Thymus (tissue), 11 donors: ENCODE measurements at regions not wholly inside any gene's neighbourhood (a gene's known extent, or its start where the extent isn't known, plus 50 kb on each side); places are given as distances from the start of the nearest gene placed in this dataset.

Experiments used
- DNase-seq, 9 donors: peaks; one replicate each; pipeline ENCODE4 v3.0.0-alpha.2; 2013; ENCODE audit warnings: low spot score in 9 of 9, low read depth in 6 of 9, missing footprints in 1 of 9
- H3K27ac ChIP-seq, 2 donors: one replicate each; pipeline ENCODE4 v1.5.1; 2013; ENCODE audit warnings: control low read depth in 1 of 2, low read depth in 1 of 2, low read length in 1 of 2, mild to moderate bottlenecking in 1 of 2, moderate library complexity in 1 of 2
- H3K27me3 ChIP-seq, 2 donors: one replicate each; pipeline ENCODE4 v1.5.1; 2013; ENCODE audit warnings: low read length in 1 of 2; ENCODE audit not compliant: control insufficient read depth in 2 of 2, insufficient read depth in 1 of 2
- H3K36me3 ChIP-seq, 2 donors: one replicate each; pipeline ENCODE4 v1.5.1; 2013; ENCODE audit warnings: low read length in 1 of 2, mild to moderate bottlenecking in 1 of 2, moderate library complexity in 1 of 2; ENCODE audit not compliant: control insufficient read depth in 2 of 2, insufficient read depth in 2 of 2
- H3K4me1 ChIP-seq, 2 donors: one replicate each; pipeline ENCODE4 v1.5.1; 2013; ENCODE audit warnings: low read length in 2 of 2; ENCODE audit not compliant: control insufficient read depth in 2 of 2, insufficient read depth in 2 of 2
- H3K4me3 ChIP-seq, 2 donors: one replicate each; pipeline ENCODE4 v1.5.1; 2013; ENCODE audit warnings: low read length in 2 of 2, control low read depth in 1 of 2, mild to moderate bottlenecking in 1 of 2
- H3K9me3 ChIP-seq, 2 donors: one replicate each; pipeline ENCODE4 v1.5.1; 2013; ENCODE audit warnings: low read length in 1 of 2, mild to moderate bottlenecking in 1 of 2; ENCODE audit not compliant: control insufficient read depth in 2 of 2, insufficient read depth in 1 of 2
- WGBS: extraction: QIAGEN DNeasy Blood & Tissue Kit; methylation state at CpG from one replicate; pipeline ENCODE4 v1.1.7; 2013; 5-methylcytosine and 5-hydroxymethylcytosine counted together
- donor health status: healthy.

- no peaks in the 10 kb centered on the region for H3K9me3 ChIP-seq
- WGBS, result 71% methylated on average over 8 of the region's 8 CpGs
- no peaks in the 10 kb centered on the region for H3K36me3 ChIP-seq
- no peak for DNase-seq
- H3K27me3 ChIP-seq, result no peaks in the 10 kb centered on the region
- no peak overlapping the region for H3K4me3 ChIP-seq
- no peak overlapping the region for H3K27ac ChIP-seq
- no peaks in the 10 kb centered on the region for H3K4me1 ChIP-seq
Observed at GRCh38 chr11:32008880-32009551, 81.9 kb upstream of the RCN1 start.

- H3K27ac ChIP-seq, result no peak overlapping the region
- no peaks in the 10 kb centered on the region for H3K27me3 ChIP-seq
- 18% methylated on average over 5 of the region's 5 CpGs for WGBS
- no peaks in the 10 kb centered on the region for H3K4me1 ChIP-seq
- H3K4me3 ChIP-seq, result no peak overlapping the region
- no peaks in the 10 kb centered on the region for H3K36me3 ChIP-seq
- no peaks in the 10 kb centered on the region for H3K9me3 ChIP-seq
- DNase-seq, result peak in 3 of 9 donors; percentile 4 to 31 (median 8)
Observed at GRCh38 chr11:32006799-32007388, 84.0 kb upstream of the RCN1 start.

- Histone ChIP-seq H3K36me3 (no peaks in the 10 kb centered on the region), H3K4me3 (no peak overlapping the region), H3K9me3 (no peaks in the 10 kb centered on the region), H3K27ac (no peak overlapping the region), H3K27me3 (no peaks in the 10 kb centered on the region), H3K4me1 (no peaks in the 10 kb centered on the region)
- DNase-seq, result no peak
- 96% methylated on average over 13 of the region's 13 CpGs for WGBS
Observed at GRCh38 chr11:32005786-32006416, 85.0 kb upstream of the RCN1 start.

- H3K4me1 ChIP-seq, result no peaks in the 10 kb centered on the region
- 90% methylated on average over 9 of the region's 9 CpGs for WGBS
- no peak for DNase-seq
- H3K27me3 ChIP-seq, result no peaks in the 10 kb centered on the region
- H3K9me3 ChIP-seq, result no peaks in the 10 kb centered on the region
- H3K36me3 ChIP-seq, result no peaks in the 10 kb centered on the region
- no peak overlapping the region for H3K4me3 ChIP-seq
- H3K27ac ChIP-seq, result no peak overlapping the region
Observed at GRCh38 chr11:32003335-32003734, 87.5 kb upstream of the RCN1 start.

GRCh38 chr11:32002311-32002710 lies 88.6 kb upstream of the RCN1 start:
- no peaks in the 10 kb centered on the region for H3K9me3 ChIP-seq
- H3K36me3 ChIP-seq, result no peaks in the 10 kb centered on the region
- no peaks in the 10 kb centered on the region for H3K4me1 ChIP-seq
- no peaks in the 10 kb centered on the region for H3K27me3 ChIP-seq
- WGBS, result 64% methylated on average over 2 of the region's 2 CpGs
- no peak overlapping the region for H3K27ac ChIP-seq
- DNase-seq, result no peak
- H3K4me3 ChIP-seq, result no peak overlapping the region

- H3K4me3 ChIP-seq, result no peak overlapping the region
Observed at GRCh38 chr11:31997955-31998354, 92.9 kb upstream of the RCN1 start.

GRCh38 chr11:31996159-31996881 lies 94.6 kb upstream of the RCN1 start:
- Histone ChIP-seq H3K27ac (no peak overlapping the region), H3K4me1 (no peaks in the 10 kb centered on the region), H3K36me3 (no peaks in the 10 kb centered on the region), H3K27me3 (no peaks in the 10 kb centered on the region), H3K9me3 (no peaks in the 10 kb centered on the region), H3K4me3 (no peak overlapping the region)
- no peak for DNase-seq
- 95% methylated on average over 7 of the region's 7 CpGs for WGBS

More at GRCh38 chr11:31997955-31998354, 92.9 kb upstream of the RCN1 start:
- H3K27me3 ChIP-seq, result no peaks in the 10 kb centered on the region
- H3K27ac ChIP-seq, result no peak overlapping the region
- H3K9me3 ChIP-seq, result no peaks in the 10 kb centered on the region
- 96% methylated on average over 2 of the region's 2 CpGs for WGBS
- H3K36me3 ChIP-seq, result no peaks in the 10 kb centered on the region
- no peaks in the 10 kb centered on the region for H3K4me1 ChIP-seq
- DNase-seq, result no peak

- DNase-seq, result peak in 3 of 9 donors; percentile 14 to 35 (median 15)
- H3K27me3 ChIP-seq, result no peaks in the 10 kb centered on the region
- no peak overlapping the region for H3K27ac ChIP-seq
- no peaks in the 10 kb centered on the region for H3K4me1 ChIP-seq
- H3K9me3 ChIP-seq, result no peaks in the 10 kb centered on the region
- 57% methylated on average over 2 of the region's 2 CpGs for WGBS
- H3K4me3 ChIP-seq, result no peak overlapping the region
- H3K36me3 ChIP-seq, result no peaks in the 10 kb centered on the region
Observed at GRCh38 chr11:31995525-31996094, 95.3 kb upstream of the RCN1 start.

- Histone ChIP-seq H3K9me3 (no peaks in the 10 kb centered on the region), H3K36me3 (no peaks in the 10 kb centered on the region), H3K4me1 (no peaks in the 10 kb centered on the region), H3K27ac (no peak overlapping the region), H3K4me3 (no peak overlapping the region), H3K27me3 (no peaks in the 10 kb centered on the region)
- DNase-seq, result no peak
- WGBS, result 93% methylated on average over 7 of the region's 7 CpGs
Observed at GRCh38 chr11:31995032-31995431, 95.8 kb upstream of the RCN1 start.
